ENCODE measurements at regions not wholly inside any gene's neighbourhood (a gene's known extent, or its start where the extent isn't known, plus 50 kb on each side); places are given as distances from the start of the nearest gene placed in this dataset.

DNA sequence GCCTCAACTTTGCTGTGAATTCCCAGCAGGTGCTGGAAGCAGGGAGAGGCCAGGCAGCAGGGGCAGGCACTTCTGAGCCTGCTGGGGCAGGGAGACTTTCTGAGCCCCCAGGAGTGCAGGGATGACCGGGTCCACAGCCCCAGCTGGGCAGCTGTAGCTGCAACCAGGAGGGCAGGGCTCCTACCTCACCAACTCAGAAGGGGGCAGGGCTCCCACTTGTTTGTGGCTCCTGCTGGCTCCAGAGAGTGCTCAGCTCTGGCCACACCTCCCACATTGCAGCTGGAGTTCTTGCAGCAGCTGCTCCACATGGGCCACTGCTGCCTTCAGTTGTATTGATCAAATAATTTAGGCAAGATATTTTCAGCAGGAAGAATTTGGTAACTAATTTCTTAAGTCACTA, 812.3 kb downstream of the NSUN3 start:
- intact Hi-C loops (cut with DNase I): no loop called here
- no peak overlapping the region for H3K27ac ChIP-seq (replicated peaks in 1 of 4)
- H3K4me3 ChIP-seq: no peak overlapping the region
- no peaks in the 10 kb centered on the region for H3K4me1 ChIP-seq
- no peaks in the 10 kb centered on the region for H3K9me3 ChIP-seq
- DNase-seq (ENCODE audit: extremely low spot score): no peak
- no CpG with 5 or more reads among the region's 1 CpG for WGBS
- TF ChIP-seq, protein P1, sequence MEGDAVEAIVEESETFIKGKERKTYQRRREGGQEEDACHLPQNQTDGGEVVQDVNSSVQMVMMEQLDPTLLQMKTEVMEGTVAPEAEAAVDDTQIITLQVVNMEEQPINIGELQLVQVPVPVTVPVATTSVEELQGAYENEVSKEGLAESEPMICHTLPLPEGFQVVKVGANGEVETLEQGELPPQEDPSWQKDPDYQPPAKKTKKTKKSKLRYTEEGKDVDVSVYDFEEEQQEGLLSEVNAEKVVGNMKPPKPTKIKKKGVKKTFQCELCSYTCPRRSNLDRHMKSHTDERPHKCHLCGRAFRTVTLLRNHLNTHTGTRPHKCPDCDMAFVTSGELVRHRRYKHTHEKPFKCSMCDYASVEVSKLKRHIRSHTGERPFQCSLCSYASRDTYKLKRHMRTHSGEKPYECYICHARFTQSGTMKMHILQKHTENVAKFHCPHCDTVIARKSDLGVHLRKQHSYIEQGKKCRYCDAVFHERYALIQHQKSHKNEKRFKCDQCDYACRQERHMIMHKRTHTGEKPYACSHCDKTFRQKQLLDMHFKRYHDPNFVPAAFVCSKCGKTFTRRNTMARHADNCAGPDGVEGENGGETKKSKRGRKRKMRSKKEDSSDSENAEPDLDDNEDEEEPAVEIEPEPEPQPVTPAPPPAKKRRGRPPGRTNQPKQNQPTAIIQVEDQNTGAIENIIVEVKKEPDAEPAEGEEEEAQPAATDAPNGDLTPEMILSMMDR (IDR thresholded peaks at IDR 0.05): no peak
- TF ChIP-seq EP300 (IDR thresholded peaks at IDR 0.05) (no peak), POLR2AphosphoS5 (IDR thresholded peaks at IDR 0.05) (no peak), POLR2A (IDR thresholded peaks at IDR 0.05; ENCODE audit: low read depth) (no peak)
- no peaks in the 10 kb centered on the region for H3K36me3 ChIP-seq
- H3K27me3 ChIP-seq: no peaks in the 10 kb centered on the region

DNA sequence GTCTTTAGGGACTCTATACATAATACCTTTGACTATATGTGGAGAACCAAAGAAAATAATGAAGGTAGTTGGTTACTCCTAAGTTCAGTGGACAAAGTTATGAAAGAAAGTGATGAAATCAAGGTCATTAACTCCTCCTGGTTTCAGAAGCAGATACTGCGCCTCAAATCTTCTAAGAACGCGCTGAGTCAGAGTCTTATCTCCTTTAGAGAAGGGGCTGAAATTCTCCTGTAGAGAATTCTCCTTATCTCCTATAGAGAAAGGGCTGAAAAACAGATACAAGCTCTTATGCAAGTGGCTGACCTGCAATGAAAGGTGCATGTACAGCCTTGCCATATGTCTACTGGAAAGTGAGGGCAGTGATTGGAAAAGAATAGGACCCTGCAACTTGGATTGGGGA, 824.2 kb downstream of the NSUN3 start:
- TF ChIP-seq POLR2A (IDR thresholded peaks at IDR 0.05; ENCODE audit: low read depth): no peak
- TF ChIP-seq, protein P1 (IDR thresholded peaks at IDR 0.05): no peak
- TF ChIP-seq POLR2AphosphoS5 (IDR thresholded peaks at IDR 0.05): no peak
- TF ChIP-seq EP300 (IDR thresholded peaks at IDR 0.05): no peak
- no peak overlapping the region for H3K4me3 ChIP-seq
- H3K27ac ChIP-seq (replicated peaks in 1 of 4): no peak overlapping the region
- WGBS: 60% methylated on average over 3 of the region's 3 CpGs
- H3K9me3 ChIP-seq: no peaks in the 10 kb centered on the region
- H3K36me3 ChIP-seq: no peaks in the 10 kb centered on the region
- intact Hi-C loops (cut with DNase I): no loop called here
- DNase-seq (ENCODE audit: extremely low spot score): no peak
- H3K27me3 ChIP-seq: no peaks in the 10 kb centered on the region
- no peaks in the 10 kb centered on the region for H3K4me1 ChIP-seq

GRCh38 chr3:94896994-94897393, 834.1 kb downstream of the NSUN3 start:
- no peaks in the 10 kb centered on the region for H3K4me1 ChIP-seq
- H3K9me3 ChIP-seq: no peaks in the 10 kb centered on the region
- no peak overlapping the region for H3K4me3 ChIP-seq
- no peaks in the 10 kb centered on the region for H3K27me3 ChIP-seq
- intact Hi-C loops (cut with DNase I): no loop called here
- DNase-seq (ENCODE audit: extremely low spot score): no peak
- TF ChIP-seq POLR2AphosphoS5 (IDR thresholded peaks at IDR 0.05): no peak
- TF ChIP-seq EP300 (IDR thresholded peaks at IDR 0.05): no peak
- TF ChIP-seq, protein P1 (IDR thresholded peaks at IDR 0.05): no peak
- no peak for TF ChIP-seq POLR2A (IDR thresholded peaks at IDR 0.05; ENCODE audit: low read depth)
- H3K36me3 ChIP-seq: no peaks in the 10 kb centered on the region
- H3K27ac ChIP-seq (replicated peaks in 1 of 4): no peak overlapping the region

DNA sequence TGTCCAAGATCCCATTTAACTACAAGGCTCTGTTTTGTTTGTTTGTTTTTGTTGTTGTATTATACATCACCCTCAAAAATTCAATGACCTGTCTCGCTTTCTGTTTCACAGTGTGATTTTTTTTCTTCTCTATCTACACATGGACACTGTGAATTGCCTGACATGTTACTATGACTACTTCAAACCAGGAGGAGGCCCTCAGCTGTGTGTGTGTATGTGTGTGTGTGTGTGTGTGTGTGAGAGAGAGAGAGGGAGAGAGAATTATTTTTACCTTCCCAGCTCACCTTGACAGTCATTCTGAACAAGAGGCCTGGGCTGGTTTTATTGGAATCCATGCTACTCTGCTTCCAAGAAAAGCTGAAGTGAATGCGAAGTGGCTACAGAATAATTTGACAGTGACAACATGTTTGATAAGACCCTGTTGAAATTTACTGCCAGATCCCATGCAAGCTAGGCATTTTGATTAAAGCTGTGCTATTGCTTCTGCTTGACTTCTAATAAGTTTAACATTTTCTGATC, 841.4 kb downstream of the NSUN3 start:
- WGBS: 86% methylated on average over 2 of the region's 2 CpGs
- intact Hi-C loops (cut with DNase I): no loop called here
- Histone ChIP-seq H3K9me3 (no peaks in the 10 kb centered on the region), H3K4me3 (no peak overlapping the region), H3K27ac (replicated peaks in 1 of 4) (no peak overlapping the region), H3K4me1 (no peaks in the 10 kb centered on the region), H3K36me3 (no peaks in the 10 kb centered on the region), H3K27me3 (no peaks in the 10 kb centered on the region)
- TF ChIP-seq POLR2A (IDR thresholded peaks at IDR 0.05; ENCODE audit: low read depth) (no peak), POLR2AphosphoS5 (IDR thresholded peaks at IDR 0.05) (no peak), EP300 (IDR thresholded peaks at IDR 0.05) (no peak)
- TF ChIP-seq, protein P1 (IDR thresholded peaks at IDR 0.05): no peak
- no peak for DNase-seq (ENCODE audit: extremely low spot score)

DNA sequence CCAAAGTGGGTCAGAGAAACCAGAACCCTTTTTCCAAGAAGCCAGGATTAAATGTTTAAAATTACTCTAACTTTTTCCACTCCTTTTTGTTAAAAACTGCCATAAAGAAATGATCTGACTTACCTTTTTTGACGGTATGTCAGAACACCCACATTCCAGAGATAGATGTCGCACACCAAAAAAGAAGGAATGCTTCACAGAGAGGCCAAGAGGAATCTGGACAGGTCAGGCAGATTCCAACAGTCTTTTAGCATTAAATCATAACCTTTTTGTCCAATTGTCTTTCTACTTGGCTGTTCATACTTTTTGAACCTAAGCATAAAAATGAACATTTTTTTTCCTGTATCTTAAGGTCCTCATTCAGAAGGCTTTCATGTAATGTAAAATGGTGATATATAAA, 846.9 kb downstream of the NSUN3 start:
- Histone ChIP-seq H3K9me3 (no peaks in the 10 kb centered on the region), H3K4me1 (no peaks in the 10 kb centered on the region), H3K27ac (replicated peaks in 1 of 4) (no peak overlapping the region), H3K4me3 (no peak overlapping the region), H3K27me3 (no peaks in the 10 kb centered on the region), H3K36me3 (no peaks in the 10 kb centered on the region)
- 71% methylated on average over 2 of the region's 2 CpGs for WGBS
- TF ChIP-seq EP300 (IDR thresholded peaks at IDR 0.05) (no peak), POLR2AphosphoS5 (IDR thresholded peaks at IDR 0.05) (no peak), POLR2A (IDR thresholded peaks at IDR 0.05; ENCODE audit: low read depth) (no peak)
- TF ChIP-seq, protein P1 (IDR thresholded peaks at IDR 0.05): no peak
- intact Hi-C loops (cut with DNase I): no loop called here
- no peak for DNase-seq (ENCODE audit: extremely low spot score)
